Activated CD8-positive, alpha-beta memory T cell treated with anti-CD3 and anti-CD28 coated beads, Interleukin-2, amount 50 U/mL, for 48 hours (primary cell): ENCODE measurements at regions not wholly inside any gene's neighbourhood (a gene's known extent, or its start where the extent isn't known, plus 50 kb on each side); places are given as distances from the start of the nearest gene placed in this dataset.

Experiments
- DNase-seq: peaks from one replicate; pipeline ENCODE4 v3.0.0-alpha.2; 2020

DNA sequence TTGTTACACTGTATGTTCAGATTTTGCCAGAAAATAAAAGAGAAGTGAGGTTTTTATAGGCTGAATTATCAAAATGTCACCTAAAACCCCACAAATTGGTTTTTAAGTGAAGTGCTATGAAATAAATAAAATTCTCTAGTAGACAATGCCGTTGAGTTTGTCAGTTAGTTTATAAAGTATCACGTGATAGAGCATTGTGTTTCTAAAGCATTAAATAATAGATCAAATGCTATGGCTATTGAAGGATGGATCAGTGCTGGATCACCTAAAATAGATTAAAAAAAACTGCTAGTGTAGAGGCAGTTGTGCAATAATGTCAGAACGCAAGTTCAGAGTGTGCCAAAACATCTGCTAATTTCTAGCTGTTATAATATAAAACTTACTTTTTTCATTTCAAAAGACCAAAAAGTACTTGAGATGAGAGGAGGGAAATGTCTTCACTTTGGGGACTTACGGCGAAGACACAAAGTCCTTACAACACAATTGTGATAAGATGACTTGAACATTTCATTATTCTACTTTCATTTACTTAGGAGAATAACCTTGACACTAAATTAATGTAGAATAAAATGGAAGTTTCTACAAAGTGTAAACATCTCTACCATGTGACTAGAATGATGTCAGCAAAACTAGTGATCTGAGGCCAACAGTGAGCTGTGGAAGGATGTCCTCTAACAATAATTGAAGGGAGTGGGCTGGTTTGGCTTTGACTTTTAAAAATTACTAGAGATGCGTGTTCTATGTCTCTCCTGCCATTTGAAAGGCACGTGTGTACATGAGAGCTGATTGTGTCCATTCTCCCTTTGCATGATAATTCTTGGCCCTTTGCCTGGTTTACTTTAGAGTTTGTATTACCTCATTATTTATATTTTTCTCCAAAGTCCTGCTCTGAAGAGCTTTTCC is 154.4 kb upstream of the PDE3A start:
- no peak for DNase-seq

DNA sequence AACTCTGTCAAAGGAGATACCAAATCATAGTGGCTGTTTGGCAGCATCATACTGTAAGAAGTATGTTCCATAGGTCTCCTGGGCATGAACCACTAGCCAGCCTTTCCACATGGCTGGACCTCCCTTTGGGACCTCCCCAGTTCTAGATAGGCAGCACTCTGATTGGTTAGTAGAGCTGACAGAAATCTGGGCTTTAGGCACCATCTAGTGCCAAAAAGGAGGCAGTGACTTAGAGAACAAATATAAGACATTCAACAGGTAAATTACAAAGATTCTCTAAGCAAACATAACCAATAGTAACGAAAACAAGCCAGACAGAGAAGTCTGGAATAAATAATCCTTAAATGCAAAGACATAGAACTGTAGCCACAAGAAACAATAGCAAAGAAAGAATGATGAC is 148.0 kb upstream of the PDE3A start:
- no peak for DNase-seq

DNA sequence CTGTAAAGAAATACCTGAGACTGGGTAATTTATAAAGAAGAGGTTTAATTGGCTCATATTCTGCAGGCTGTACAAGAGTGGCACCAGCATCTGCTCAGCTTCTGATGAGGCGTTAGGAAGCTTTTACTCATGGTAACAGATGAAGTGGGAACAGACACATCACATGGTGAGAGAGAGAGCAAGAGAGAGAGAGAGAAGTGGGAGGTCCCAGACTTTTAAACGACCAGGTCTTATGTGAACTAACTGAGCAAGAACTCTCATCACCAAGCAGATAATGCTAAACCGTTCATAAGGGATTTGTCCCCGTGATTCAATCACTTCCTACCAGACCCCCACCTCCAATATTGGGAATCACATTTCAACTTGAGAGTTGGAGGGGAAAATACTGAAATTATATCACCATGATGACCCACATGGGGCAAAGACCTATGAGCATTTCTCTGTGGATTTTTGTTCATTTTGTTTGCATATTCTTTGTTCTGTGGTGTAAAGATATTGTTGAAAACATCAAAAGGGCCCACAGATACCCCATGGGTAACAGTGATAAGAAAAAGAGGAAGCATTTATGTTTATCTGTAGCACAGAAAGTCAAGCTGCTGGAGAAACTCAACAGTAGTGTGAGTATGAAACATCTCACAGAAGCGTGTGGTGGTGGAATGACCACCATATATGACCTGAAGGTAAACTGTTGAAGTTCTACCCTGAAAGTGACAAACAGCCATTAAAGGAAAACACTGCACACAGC is 135.2 kb upstream of the PDE3A start:
- DNase-seq, result no peak

DNA sequence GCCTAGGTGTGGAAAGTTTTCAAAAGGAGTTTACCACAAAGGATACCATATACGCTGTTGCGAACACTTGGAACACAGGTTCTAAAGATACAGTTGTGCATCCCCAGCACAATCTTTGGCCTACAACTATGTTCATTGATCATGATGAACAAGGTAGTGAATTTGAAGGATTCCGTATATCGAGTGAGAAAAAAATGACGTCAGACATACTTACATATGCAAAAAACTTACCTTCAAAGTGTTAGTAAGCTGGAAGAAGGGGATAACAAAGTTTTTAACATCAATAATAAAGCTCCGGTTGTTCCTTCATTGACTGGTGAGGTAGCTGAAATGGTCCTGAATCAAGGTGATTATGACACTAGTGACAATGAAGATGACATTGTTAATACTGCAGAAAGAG is 133.9 kb upstream of the PDE3A start:
- no peak for DNase-seq

DNA sequence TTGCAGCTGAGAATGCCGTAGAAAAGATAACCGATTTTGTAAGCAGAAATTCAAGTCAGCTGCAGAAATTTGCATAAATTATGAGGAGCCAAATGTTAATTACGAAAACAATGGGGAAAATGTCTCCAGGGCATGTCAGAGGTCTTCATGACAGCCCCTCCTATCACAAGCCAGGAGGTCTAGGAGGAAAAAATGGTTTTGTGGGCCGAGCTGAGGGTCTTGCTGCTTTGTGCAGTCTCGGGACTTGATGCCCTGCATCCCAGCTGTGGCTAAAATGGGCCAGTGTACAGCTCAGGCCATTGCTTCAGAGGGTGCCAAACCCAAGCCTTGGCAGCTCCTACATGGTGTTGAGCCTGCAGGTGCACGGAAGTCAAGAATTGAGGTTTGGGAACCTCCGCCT is 131.2 kb upstream of the PDE3A start:
- no peak for DNase-seq

DNA sequence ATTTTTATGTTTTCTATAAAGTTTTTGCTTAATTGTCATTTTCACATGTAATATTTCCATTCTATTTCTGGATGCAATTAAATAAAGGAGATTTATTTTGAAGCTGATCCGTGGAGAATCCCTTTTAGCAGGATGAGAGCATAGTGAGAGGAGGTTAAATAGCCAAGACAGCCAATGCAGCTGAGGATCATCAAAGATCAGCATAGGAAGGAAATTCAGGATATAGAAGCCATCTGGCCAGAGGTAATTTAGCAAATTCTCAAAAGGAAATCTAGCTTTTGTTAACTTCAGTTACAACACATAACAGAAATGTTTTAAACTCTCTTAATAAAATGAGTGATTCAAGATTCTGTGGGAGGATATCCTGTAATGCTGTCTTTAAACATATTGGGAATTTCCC is 122.8 kb upstream of the PDE3A start:
- DNase-seq, result no peak

DNA sequence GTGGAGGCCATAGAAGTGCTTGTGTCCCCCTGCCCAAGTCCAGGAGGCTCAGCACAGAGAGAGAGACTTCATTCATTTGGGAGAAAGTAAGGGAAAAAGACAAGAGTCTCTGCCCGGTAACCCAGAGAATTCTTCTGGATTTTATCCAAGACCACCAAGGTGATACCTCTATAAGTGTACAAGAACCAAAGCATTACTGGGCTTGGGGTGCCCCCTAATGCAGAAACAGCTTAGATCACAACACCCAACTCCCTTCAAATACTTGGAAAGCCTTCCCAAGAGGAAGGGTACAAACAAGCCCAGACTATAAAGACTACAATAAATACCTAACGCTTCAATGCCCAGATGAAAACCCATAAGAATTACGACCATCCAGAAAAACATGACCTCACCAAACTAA is 119.7 kb upstream of the PDE3A start:
- no peak for DNase-seq

DNA sequence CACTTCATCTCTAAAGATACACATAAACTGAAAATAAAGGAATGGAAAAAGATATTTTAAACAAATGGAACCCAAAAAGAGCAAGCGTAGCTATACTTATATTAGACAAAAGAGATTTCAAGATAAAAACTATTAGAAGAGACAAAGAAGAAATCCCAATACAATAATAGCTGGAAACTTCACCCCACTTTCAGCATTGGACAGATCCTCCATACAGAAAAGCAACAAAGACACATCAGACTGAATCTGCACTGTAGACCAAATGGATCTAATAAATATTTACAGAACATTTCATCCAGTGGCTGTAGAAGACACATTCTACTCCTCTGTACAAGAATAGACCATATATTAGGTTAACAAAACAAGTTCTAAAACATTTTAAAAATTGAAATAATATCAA is 117.6 kb upstream of the PDE3A start:
- no peak for DNase-seq

DNA sequence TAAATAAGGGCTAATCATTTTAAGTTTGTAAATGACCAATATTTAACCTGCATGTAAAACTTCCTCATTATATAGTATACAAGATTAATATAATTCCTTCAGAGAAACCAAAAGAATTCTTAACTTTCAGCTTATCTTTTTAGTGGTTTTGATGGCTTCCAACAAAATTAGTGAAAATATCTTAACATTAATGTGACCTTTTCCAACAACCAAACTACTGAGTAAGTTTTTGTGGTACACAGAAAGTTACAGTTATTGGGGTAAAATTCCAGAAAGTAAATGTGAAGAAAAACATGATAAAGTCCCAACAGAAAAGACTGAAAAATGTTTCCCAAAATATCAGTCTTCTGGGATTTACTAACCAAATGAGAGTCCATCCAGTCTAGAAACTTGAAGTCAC is 111.0 kb upstream of the PDE3A start:
- DNase-seq, result no peak

DNA sequence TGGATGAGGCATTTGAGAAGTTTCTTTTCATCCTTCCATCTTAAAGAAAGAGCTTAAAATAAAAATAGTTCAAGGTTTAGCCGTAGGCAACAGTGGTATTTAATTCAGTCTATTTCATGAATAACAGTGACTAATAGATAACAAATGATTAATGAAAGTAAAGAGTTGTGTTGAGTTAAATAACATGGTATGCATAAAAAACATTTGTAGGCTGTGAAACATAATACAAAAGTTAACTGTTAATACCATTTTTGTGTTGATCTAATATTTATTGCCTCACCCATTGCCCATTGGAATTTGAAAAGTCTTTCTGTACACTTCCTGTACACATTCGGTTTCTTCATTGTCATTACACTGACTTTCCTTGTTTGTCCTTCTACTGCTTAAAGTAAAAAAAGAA is 108.6 kb upstream of the PDE3A start:
- DNase-seq, result no peak

DNA sequence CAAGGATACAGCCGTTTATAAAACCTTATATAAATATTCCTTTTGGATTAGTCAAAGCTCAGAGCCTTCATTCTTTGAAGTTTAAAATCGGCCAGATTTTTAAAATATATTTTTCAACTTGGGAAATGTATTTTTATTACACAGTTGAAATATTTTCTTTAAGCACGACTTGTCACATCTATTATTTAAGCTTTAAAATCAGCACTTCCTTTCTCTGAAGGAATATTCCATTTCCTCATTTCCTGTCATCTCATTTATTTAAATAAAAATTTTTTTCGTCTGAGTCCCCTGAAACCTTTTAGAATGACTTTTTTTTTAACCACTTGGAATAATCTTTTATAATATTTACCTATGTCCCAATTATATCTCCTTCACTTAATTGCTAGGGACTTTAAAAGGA is 107.5 kb upstream of the PDE3A start:
- DNase-seq, result no peak

DNA sequence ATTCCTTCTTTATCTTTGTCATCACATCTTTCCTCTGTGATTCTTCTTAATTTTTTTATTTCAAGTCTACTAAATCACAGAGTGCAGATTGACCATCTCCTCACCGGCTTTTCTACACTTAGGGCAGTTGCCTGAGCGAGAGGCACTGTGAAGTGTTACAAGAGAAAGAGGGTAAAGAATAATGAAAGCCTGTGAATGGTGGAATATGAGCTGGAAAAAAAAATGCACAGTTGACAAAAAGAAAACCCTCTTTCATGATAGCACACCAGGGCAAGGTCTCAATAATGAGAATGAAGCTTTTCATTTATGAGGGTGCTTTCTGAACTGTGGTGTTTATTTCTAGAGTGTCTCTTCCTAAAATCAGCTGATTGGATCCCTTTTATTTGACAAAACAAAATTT is 106.2 kb upstream of the PDE3A start:
- no peak for DNase-seq

DNA sequence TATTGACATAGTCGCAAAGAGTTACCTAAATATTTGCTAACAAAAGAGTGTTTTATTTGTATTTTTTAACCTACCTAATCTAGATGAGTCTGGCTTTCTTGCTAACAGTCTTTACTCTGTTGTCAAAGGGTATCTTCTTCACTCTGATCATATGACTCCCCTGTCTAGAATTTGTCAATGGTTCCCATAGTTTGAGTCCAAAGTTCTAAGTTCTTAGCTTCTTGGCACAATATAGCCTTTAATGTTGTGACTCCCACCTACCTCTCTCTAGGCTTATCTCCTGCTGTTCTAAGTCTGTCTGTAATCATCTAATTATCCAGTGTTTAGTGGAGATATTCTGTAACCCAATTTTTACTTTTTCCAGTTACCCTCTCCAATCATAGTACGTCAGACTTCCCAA is 104.3 kb upstream of the PDE3A start:
- no peak for DNase-seq

DNA sequence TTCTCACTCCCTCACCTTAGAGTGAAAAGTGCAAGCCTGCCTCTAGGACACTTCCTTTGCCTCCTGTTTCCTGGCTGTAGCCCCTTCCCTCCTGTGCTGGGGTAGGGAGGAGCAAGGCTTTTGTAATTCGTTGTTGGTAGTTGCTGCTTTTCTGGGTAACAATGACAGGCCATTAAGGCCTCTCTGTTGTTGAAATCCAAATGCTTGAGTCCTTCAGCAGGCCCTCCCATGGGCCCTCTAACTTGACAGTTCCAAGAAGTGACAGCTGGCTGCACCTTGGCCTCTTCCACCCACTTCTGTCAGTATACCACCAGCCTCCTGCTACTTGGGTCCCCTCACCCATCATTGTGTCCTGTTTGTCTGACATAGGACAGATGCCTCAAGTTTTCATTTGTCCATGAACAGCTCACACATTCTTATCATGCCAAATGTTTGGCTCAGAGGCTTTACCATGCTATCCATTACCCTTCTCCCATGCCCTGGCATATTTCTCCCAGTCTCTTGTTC is 103.7 kb upstream of the PDE3A start:
- DNase-seq, result no peak

DNA sequence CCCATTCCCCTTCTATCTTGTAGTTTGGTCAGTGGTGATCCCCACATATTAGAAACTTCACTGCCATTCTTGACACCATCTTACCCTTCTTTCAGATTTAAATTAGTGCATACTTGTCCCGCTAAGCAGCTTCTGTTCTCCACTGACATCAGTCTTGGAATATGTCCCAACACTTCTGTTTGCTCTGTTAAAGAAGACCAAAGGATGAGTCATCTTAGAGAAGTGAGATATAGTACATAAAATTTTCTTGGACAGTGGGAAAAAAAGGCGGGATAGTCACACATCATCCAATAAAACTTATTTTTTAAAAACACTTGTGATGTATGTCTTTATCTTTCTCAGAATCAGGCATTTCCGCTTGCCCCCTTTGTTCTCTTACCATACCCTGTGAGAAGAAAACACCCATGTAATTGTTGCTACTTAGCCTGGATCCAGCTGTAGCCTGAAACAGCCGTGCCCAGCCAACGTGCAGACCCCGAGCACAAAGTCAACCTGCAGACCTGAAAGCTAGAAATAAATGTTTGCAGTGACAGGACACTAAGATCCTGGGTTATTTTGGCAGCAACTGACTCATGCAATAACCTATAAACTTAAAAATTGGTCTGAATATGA is 100.1 kb upstream of the PDE3A start:
- no peak for DNase-seq

DNA sequence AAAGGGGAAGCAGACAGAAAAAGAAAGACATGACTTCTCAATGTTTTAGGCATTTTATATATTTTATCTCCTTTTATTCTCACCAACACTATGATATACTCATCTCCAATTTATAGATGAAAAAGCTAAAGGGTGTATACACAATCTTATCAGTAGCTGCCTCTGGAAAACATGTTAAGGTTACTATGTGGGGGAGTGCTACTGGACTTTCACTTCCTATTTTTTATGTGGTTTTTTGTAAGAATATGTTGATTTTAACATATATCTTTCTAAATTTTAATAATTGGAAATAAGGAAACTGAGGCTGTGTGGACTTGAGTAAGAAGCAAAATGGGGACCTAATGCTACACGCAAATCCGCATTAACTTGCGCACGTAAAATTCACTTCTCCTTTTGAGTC is 99.6 kb upstream of the PDE3A start:
- DNase-seq, result no peak

DNA sequence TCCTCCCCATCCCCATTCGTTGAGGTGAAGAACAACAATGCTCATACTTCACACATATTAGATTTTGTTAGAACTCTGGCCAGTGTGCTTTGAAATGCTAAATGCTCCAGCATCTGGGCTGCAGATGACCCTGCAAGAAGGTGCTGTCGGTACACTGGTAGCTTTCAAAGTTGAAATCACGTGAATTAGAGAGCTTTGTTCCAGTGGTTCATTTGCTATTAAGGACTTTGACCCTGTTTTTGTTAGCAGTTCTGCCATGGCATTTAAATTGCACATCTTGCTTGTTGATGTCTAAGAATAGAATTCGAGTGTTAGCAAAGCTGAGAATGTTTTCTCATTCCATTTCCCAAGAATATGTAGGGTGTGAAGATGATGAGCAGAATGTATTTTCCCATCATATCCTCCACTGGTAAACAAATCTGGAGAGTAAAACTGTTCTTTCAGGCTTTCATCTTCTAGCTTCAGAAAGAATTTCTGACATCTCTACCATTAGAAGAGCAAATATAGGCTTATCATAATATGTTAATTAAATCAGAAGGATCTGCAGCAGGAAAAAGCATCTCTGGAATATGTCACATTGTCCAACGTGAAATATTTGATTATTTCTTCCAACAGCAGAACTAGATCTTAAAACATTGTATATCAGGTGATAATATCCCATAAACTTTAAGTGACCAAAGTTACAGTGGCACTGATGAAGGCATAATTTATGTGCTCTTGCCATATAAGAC is 98.8 kb upstream of the PDE3A start:
- no peak for DNase-seq

DNA sequence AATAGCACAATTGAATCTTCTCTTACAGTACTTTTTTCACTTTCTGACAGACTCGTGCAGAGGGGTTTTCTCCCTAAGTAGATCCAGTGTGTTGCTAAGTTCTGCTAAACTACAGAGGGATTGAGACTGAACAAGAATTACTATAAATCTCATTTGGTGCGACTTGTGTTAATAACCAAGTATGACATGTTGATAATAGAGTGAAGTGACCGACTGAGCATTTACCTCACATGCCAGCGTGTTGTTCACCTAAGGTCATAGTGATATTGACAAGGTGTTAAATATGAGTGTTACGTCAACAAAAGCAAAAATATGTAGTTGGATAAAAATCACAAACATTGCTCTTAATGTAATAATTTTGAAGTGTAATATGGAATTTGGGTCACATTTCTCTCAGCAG is 97.8 kb upstream of the PDE3A start:
- no peak for DNase-seq

DNA sequence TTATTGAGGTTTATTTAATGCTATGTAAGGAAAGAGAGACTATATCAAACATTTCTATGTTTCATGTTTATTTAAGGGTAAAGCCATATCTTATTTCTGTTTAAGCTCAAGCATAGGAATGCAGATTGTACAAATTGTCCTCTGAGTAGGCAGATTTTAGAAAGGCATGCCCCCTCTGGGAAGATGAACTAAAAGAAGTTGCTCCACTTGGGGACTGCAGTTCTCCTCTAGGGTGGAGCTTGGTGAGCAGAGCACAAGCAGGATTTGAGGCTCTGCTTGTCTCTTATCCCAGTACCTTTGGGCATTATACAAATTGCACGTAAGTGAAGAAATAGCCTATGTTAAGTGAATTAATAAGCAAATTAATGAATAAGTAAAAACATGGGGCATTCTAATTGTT is 96.2 kb upstream of the PDE3A start:
- DNase-seq, result no peak

DNA sequence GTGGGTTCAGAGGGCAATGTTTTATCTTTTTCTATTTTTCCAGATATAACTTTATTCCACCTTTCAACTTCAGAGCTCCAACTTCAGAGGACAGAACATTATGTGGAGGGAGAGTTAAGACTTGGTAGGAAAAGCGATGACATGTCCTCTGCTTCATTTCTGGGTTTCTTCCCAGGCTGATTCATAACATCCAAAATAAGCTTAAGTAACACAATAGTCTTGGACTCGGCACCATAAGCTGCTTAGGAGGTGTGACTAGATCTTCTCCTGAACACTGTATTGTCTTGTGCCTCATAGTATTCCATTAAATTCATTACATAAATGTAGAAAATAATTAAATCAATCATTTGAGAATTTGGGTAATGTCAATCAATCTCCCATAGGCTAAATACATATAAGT is 95.5 kb upstream of the PDE3A start:
- no peak for DNase-seq

DNA sequence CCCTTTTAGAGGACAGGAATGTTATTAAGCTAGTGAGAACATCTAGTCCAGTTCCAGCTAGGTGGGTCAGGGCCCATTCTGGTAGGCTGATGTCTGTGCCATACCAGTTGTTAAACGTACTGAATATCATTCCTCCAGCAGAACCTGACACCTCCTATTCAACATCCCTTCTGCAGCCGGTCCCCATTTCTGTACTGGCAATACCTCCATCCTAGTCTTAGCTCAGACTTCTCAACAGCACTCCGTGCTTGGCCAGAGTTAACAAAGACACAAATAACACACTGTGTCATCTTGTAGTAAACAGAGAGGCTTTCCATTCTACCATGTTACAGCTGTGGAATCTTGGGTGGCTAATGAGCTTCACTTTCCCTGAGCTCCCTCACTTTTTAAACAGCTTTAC is 94.3 kb upstream of the PDE3A start:
- no peak for DNase-seq

DNA sequence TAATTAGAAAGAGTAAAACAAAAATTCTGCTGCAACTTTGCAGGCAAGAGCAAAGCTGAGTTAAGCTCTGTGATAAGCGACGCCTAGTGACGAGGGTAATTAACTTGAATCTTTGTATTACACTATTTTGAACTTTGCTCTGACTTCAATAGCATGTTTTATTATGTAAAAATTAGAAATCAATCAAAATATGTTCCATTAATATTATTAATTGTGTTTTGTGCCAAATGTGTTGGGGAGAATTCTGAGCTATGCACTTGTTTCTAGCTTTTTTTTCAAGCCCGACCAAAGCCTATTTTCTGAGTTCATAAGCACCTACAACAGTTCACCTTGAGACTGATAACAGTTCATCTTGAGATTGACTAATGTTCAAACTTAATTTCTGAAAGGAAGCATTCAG is 90.1 kb upstream of the PDE3A start:
- DNase-seq, result no peak

DNA sequence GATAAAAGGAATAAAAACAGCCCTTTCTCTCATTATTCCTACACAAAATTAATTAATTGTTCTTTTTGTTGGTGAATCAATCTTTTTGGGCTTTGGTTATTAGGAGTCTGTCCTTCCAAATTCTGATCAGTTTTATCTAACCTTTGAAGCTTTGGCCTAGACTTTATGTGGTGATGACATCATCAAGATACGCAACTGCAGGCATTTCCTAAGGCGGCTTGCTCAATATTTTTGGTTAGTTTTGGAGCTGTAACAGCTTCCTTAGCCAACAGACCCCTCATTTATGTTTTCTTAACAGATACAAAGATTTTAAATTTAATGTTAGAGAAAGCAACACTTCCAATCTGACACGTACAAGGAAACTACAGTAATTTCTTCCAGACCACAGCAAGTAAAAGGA is 87.8 kb upstream of the PDE3A start:
- DNase-seq, result no peak
